H1 (cell line): ENCODE measurements at regions not wholly inside any gene's neighbourhood (a gene's known extent, or its start where the extent isn't known, plus 50 kb on each side); places are given as distances from the start of the nearest gene placed in this dataset.

Experiments used
- KDM5A ChIP-seq: fragments of 200-600 bp; IDR thresholded peaks from 2 replicates; pipeline ENCODE4 v1.7.1; 2012; ENCODE audit warnings: mild to moderate bottlenecking, low read length, inconsistent platforms, mixed read lengths
- MAFK ChIP-seq: IDR thresholded peaks from 2 replicates; pipeline ENCODE4 v1.6.1; 2012; ENCODE audit warnings: low read depth, mild to moderate bottlenecking, improper control_type of control experiment, low read length
- RNF2 ChIP-seq: fragments of 200-900, 300-1000 bp; sonication (generic); IDR thresholded peaks from 2 replicates; pipeline ENCODE4 v1.7.1; 2016; ENCODE audit warnings: borderline replicate concordance, low read depth, mild to moderate bottlenecking, antibody characterized with exemption, low read length; ENCODE audit not compliant: poor library complexity, severe bottlenecking; ENCODE audit errors: missing control alignments
- TF ChIP-seq, protein P1 (sequence below), 3 experiments: IDR thresholded peaks; 1 replicate in 2 of 3; 2 replicates in 1 of 3; pipeline versions ENCODE4 v1.5.1 to v1.6.1; 2011; ENCODE audit warnings: low read length in 3 of 3, mild to moderate bottlenecking in 3 of 3, inconsistent platforms in 2 of 3, low read depth in 1 of 3, moderate library complexity in 1 of 3; ENCODE audit not compliant: insufficient read depth in 1 of 3; ENCODE audit errors: control extremely low read depth in 1 of 3

DNA sequence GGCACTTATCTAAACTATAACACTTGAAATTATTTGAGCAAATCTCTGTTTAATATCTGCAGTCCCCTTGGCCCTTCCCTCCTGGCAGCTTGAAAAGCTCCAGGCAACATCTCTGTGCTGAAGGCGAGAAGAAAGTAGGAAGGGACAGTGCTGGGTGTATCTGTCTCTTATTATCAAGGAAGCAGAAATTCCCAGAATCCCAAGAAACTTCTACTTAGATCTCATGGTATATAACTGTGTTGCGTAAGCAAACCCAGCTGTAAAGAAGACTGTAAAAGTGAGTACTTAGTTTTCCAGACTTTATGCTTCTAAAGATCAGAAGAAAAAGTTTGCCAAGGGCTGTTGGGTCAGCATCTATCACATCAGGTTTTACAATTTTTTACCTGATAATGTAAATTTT, 1869.8 kb downstream of the MAT2B start:
- TF ChIP-seq MAFK (no peak), KDM5A (no peak), RNF2 (no peak)
- TF ChIP-seq, protein P1, sequence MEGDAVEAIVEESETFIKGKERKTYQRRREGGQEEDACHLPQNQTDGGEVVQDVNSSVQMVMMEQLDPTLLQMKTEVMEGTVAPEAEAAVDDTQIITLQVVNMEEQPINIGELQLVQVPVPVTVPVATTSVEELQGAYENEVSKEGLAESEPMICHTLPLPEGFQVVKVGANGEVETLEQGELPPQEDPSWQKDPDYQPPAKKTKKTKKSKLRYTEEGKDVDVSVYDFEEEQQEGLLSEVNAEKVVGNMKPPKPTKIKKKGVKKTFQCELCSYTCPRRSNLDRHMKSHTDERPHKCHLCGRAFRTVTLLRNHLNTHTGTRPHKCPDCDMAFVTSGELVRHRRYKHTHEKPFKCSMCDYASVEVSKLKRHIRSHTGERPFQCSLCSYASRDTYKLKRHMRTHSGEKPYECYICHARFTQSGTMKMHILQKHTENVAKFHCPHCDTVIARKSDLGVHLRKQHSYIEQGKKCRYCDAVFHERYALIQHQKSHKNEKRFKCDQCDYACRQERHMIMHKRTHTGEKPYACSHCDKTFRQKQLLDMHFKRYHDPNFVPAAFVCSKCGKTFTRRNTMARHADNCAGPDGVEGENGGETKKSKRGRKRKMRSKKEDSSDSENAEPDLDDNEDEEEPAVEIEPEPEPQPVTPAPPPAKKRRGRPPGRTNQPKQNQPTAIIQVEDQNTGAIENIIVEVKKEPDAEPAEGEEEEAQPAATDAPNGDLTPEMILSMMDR (IDR thresholded peaks at IDR 0.05; ENCODE audit: control extremely low read depth in 1 of 3, insufficient read depth in 1 of 3, low read depth in 1 of 3, low read length in 3 of 3), result no peak
